GM12878 (cell line): ENCODE measurements at regions not wholly inside any gene's neighbourhood (a gene's known extent, or its start where the extent isn't known, plus 50 kb on each side); places are given as distances from the start of the nearest gene placed in this dataset.

Experiments
- ATAC-seq: fragments of 200-7000 bp; cut with Tn5 transposase; 3 replicates; pipeline ENCODE4 v1.9.1; 2020; ENCODE audit warnings: mild to moderate bottlenecking, moderate library complexity
- BruUV-seq: library from RNA; stranded (reverse); fragments of 400-500 nt; replicated peaks from 2 replicates; lab custom pipeline; 2021; lab: Mats Ljungman, UMichigan
- CTCF ChIA-PET: fragments of 300-600 bp; sonication (Branson Sonifier 250); formaldehyde crosslinking; extraction: SDS; loops from one replicate; lab custom pipeline; 2021; ENCODE audit warnings: inconsistent platforms; lab: Yijun Ruan, JAX
- POLR2A ChIA-PET: fragments of 350-600 bp; formaldehyde crosslinking; extraction: SDS; loops from one replicate; lab custom pipeline; 2021; ENCODE audit warnings: inconsistent platforms; lab: Charles Lee
- RAD21 ChIA-PET: fragments of 300-600 bp; sonication (Branson Sonifier 250); formaldehyde crosslinking; loops from one replicate; lab custom pipeline; 2023; ENCODE audit warnings: antibody characterized with exemption; ENCODE audit not compliant: unreplicated experiment; lab: Charles Lee
- SMC1A ChIA-PET: fragments of 300-600 bp; sonication (Branson Sonifier 250); formaldehyde crosslinking; loops from one replicate; lab custom pipeline; 2023; ENCODE audit not compliant: unreplicated experiment, uncharacterized antibody; lab: Charles Lee
- DNase-seq: peaks from one replicate; pipeline ENCODE4 v3.0.0-alpha.2; 2011; ENCODE audit warnings: low read depth, low spot score
- FAIRE-seq: peaks from 3 replicates; lab custom pipeline; 2011; peaks lifted over from hg19 to GRCh38; lab: Jason Lieb, UNC
- H2AFZ ChIP-seq: 2 replicates; pipeline ENCODE4 v1.6.0; 2011; ENCODE audit warnings: low read depth, low read length, control low read depth; ENCODE audit not compliant: control insufficient read depth
- H3K27ac ChIP-seq: 2 replicates; pipeline ENCODE4 v1.5.1; 2011; ENCODE audit warnings: control low read depth; ENCODE audit not compliant: control insufficient read depth, insufficient read depth
- H3K27me3 ChIP-seq, 2 experiments: replicated peaks in 1 of 2; 2 replicates each; pipeline versions ENCODE4 v1.6.0 to v1.6.1; 2011; ENCODE audit warnings: low read length in 1 of 2; ENCODE audit not compliant: control insufficient read depth in 2 of 2, insufficient read depth in 2 of 2
- H3K36me3 ChIP-seq, 2 experiments: 2 replicates each; pipeline ENCODE4 v1.5.1; 2011; ENCODE audit warnings: low read length in 1 of 2; ENCODE audit not compliant: control insufficient read depth in 2 of 2, insufficient read depth in 2 of 2
- H3K4me1 ChIP-seq: 2 replicates; pipeline ENCODE4 v1.6.1; 2011; ENCODE audit warnings: mild to moderate bottlenecking, low read length, moderate library complexity, mixed read lengths; ENCODE audit not compliant: control insufficient read depth, insufficient read depth
- H3K4me2 ChIP-seq: 2 replicates; pipeline ENCODE4 v1.6.0; 2011; ENCODE audit warnings: control low read depth; ENCODE audit not compliant: control insufficient read depth, insufficient read depth
- H3K4me3 ChIP-seq: fragments of 200-600 bp; sonication (generic); 2 replicates; pipeline ENCODE4 v1.5.1; 2016
- H3K79me2 ChIP-seq: 2 replicates; pipeline ENCODE4 v1.6.0; 2011; ENCODE audit warnings: low read length; ENCODE audit not compliant: control insufficient read depth, insufficient read depth
- H3K9ac ChIP-seq: 2 replicates; pipeline ENCODE4 v1.8.0; 2011; ENCODE audit warnings: low read length, control low read depth, mixed read lengths; ENCODE audit not compliant: control insufficient read depth, insufficient read depth
- H3K9me3 ChIP-seq: replicated peaks from 3 replicates; pipeline ENCODE4 v1.5.1; 2011; ENCODE audit warnings: mild to moderate bottlenecking, low read length; ENCODE audit not compliant: control insufficient read depth, insufficient read depth
- H4K20me1 ChIP-seq: 2 replicates; pipeline ENCODE4 v1.6.0; 2011; ENCODE audit not compliant: control insufficient read depth, insufficient read depth
- CHD1 ChIP-seq: IDR thresholded peaks from 2 replicates; pipeline ENCODE4 v1.6.1; 2012; ENCODE audit warnings: low read depth, low read length, improper control_type of control experiment
- FOS ChIP-seq: IDR thresholded peaks from 3 replicates; pipeline ENCODE4 v1.6.1; 2011; ENCODE audit warnings: borderline replicate concordance; ENCODE audit not compliant: insufficient read length; ENCODE audit errors: extremely low read depth
- SPI1 ChIP-seq: IDR thresholded peaks from 2 replicates; pipeline ENCODE4 v1.6.1; 2011; ENCODE audit warnings: low read depth, mild to moderate bottlenecking, low read length, moderate library complexity, borderline replicate concordance; ENCODE audit not compliant: insufficient read depth
- SRF ChIP-seq, 2 experiments: IDR thresholded peaks; 2 replicates each; pipeline ENCODE4 v1.6.1; 2011; ENCODE audit warnings: low read depth in 2 of 2, low read length in 2 of 2, mild to moderate bottlenecking in 1 of 2, moderate library complexity in 1 of 2
- TARDBP ChIP-seq: IDR thresholded peaks from 2 replicates; pipeline ENCODE4 v1.6.1; 2016; ENCODE audit warnings: borderline replicate concordance
- WGBS: methylation state at CpG from one replicate; pipeline ENCODE4 v1.1.6; 2016; ENCODE audit warnings: low lambda C conversion rate; ENCODE audit not compliant: insufficient replicate concordance, insufficient coverage; ENCODE audit errors: missing lambda C conversion rate; 5-methylcytosine and 5-hydroxymethylcytosine counted together
- in situ Hi-C: fragments of 300-500 bp; cut with MboI; formaldehyde crosslinking; loops from 9 replicates; pipeline ENCODE4 v1.14.3; 2018; ENCODE audit warnings: mixed read lengths
- intact Hi-C: fragments of 100-400 bp; cut with micrococcal nuclease; formaldehyde crosslinking; loops from one replicate; pipeline ENCODE4 v1.14.2; 2022; ENCODE audit not compliant: unreplicated experiment
- TF ChIP-seq, protein P1 (sequence below): fragments of 450-650 bp; IDR thresholded peaks from 2 replicates; pipeline ENCODE4 v1.6.1; 2017; ENCODE audit warnings: mild to moderate bottlenecking
- TF ChIP-seq, protein P2 (sequence below): fragments of 450-650 bp; formaldehyde crosslinking; IDR thresholded peaks from 2 replicates; pipeline ENCODE4 v1.4.0; 2020; ENCODE audit warnings: mild to moderate bottlenecking, moderate library complexity

DNA sequence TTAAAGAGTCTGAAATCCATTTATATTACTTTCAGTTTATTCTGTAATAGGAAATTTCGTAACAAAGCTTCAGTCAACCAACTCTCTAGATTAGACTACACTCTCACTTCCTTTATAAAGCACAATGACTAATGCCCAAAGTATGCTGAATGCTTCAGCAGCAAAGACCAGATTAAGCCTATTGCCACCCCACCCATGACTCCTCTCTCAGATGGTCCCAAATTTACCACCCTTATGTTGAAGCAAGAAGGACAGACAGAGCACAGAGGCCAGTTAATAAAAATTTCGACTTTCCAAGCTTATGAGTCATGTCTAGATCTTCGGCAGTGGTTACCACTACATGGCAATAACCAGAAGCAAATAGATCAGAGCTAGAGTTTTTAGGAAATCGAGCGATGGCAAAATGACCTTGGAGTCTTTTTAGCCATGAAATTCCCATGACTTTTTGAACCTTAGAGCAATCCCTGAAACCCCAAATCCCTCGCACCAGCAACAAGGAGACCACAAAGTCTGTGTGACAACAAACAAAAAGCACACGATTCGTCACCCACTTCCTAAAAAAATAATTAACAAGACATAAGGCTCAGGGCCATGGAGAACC, 287.8 kb upstream of the RASA1 start:
- peak; percentile 36; the same call in 1 of the 2 replicates for TF ChIP-seq SPI1
- TF ChIP-seq FOS = no peak
- TF ChIP-seq, all 136 proteins: peak for 1
- no peak for DNase-seq
- no peaks in the 10 kb centered on the region for H3K9me3 ChIP-seq
- no peak overlapping the region for H3K27ac ChIP-seq
- no peaks in the 10 kb centered on the region for H4K20me1 ChIP-seq
- WGBS = 53% methylated on average over 8 of the region's 8 CpGs
- H3K4me3 ChIP-seq = no peak overlapping the region
- no peak overlapping the region for H3K9ac ChIP-seq
- no peaks in the 10 kb centered on the region for H3K36me3 ChIP-seq
- H2AFZ ChIP-seq = no peak overlapping the region
- no peak for FAIRE-seq
- peak; percentile 90 for ATAC-seq
- ChIA-PET SMC1A (interaction anchor here (1.3 kb wide), 1 partner anchor 33 kb away, joined by 3 read pairs; no protein-coding TSS in a partner anchor), RAD21 (interaction anchor here (0.5 kb wide), 1 partner anchor 137 kb away, joined by 3 read pairs; no protein-coding TSS in a partner anchor), POLR2A (no interaction called here), CTCF (interaction anchor here (1.3 kb wide), 1 partner anchor 10 kb away, joined by 3 read pairs; no protein-coding TSS in a partner anchor)
- no peak overlapping the region for H3K4me2 ChIP-seq
- in situ Hi-C loops = no loop called here
- intact Hi-C loops = no loop called here
- H3K27me3 ChIP-seq = no peaks in the 10 kb centered on the region
- BruUV-seq = no TSS peak
- no peaks in the 10 kb centered on the region for H3K4me1 ChIP-seq
- H3K79me2 ChIP-seq = no peaks in the 10 kb centered on the region

DNA sequence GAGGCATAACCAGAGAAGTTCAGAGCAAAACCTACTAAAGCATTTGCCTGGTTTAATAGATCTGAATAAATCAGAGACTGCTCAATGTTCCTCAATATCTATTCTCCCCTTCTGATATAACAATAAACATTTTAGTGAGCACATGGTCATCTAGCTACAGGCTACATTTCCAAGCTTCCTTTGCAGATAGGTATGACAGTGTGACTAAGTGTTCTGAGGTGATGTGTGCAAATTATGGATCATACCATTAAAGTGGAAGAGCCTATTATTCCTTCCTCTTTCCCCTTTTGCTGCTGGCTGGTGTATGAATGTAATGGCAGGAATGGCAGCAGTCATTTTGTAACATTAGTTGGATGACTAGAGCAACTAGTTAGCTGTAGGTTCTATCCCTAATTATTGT, 285.8 kb upstream of the RASA1 start:
- DNase-seq (no peak), FAIRE-seq (no peak), ATAC-seq (no peak)
- Histone ChIP-seq H3K27ac (no peak overlapping the region), H3K9me3 (no peaks in the 10 kb centered on the region), H3K36me3 (no peaks in the 10 kb centered on the region), H3K4me1 (no peaks in the 10 kb centered on the region), H2AFZ (no peak overlapping the region), H3K9ac (no peak overlapping the region), H3K27me3 (no peaks in the 10 kb centered on the region), H3K4me2 (no peak overlapping the region), H4K20me1 (no peaks in the 10 kb centered on the region), H3K79me2 (no peaks in the 10 kb centered on the region), H3K4me3 (no peak overlapping the region)
- RAD21 ChIA-PET = no interaction called here
- BruUV-seq = no TSS peak
- in situ Hi-C loops = no loop called here
- SMC1A ChIA-PET = no interaction called here
- intact Hi-C loops = no loop called here
- POLR2A ChIA-PET = no interaction called here
- TF ChIP-seq SRF (IDR thresholded peaks at IDR 0.05; ENCODE audit: low read depth in 2 of 2, low read length in 2 of 2) = no peak
- TF ChIP-seq, protein P1, sequence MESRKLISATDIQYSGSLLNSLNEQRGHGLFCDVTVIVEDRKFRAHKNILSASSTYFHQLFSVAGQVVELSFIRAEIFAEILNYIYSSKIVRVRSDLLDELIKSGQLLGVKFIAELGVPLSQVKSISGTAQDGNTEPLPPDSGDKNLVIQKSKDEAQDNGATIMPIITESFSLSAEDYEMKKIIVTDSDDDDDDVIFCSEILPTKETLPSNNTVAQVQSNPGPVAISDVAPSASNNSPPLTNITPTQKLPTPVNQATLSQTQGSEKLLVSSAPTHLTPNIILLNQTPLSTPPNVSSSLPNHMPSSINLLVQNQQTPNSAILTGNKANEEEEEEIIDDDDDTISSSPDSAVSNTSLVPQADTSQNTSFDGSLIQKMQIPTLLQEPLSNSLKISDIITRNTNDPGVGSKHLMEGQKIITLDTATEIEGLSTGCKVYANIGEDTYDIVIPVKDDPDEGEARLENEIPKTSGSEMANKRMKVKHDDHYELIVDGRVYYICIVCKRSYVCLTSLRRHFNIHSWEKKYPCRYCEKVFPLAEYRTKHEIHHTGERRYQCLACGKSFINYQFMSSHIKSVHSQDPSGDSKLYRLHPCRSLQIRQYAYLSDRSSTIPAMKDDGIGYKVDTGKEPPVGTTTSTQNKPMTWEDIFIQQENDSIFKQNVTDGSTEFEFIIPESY = no peak
- TF ChIP-seq CHD1 = no peak
- no peak for TF ChIP-seq TARDBP
- TF ChIP-seq, protein P2, sequence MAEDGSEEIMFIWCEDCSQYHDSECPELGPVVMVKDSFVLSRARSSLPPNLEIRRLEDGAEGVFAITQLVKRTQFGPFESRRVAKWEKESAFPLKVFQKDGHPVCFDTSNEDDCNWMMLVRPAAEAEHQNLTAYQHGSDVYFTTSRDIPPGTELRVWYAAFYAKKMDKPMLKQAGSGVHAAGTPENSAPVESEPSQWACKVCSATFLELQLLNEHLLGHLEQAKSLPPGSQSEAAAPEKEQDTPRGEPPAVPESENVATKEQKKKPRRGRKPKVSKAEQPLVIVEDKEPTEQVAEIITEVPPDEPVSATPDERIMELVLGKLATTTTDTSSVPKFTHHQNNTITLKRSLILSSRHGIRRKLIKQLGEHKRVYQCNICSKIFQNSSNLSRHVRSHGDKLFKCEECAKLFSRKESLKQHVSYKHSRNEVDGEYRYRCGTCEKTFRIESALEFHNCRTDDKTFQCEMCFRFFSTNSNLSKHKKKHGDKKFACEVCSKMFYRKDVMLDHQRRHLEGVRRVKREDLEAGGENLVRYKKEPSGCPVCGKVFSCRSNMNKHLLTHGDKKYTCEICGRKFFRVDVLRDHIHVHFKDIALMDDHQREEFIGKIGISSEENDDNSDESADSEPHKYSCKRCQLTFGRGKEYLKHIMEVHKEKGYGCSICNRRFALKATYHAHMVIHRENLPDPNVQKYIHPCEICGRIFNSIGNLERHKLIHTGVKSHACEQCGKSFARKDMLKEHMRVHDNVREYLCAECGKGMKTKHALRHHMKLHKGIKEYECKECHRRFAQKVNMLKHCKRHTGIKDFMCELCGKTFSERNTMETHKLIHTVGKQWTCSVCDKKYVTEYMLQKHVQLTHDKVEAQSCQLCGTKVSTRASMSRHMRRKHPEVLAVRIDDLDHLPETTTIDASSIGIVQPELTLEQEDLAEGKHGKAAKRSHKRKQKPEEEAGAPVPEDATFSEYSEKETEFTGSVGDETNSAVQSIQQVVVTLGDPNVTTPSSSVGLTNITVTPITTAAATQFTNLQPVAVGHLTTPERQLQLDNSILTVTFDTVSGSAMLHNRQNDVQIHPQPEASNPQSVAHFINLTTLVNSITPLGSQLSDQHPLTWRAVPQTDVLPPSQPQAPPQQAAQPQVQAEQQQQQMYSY (CRISPR knock-in tag) = no peak
- CTCF ChIA-PET = interaction anchor here (1.0 to 1.7 kb wide), 3 partner anchors 12 to 418 kb away, joined by 3 to 6 read pairs (median 3); no protein-coding TSS in a partner anchor
